ENCODE measurements at regions not wholly inside any gene's neighbourhood (a gene's known extent, or its start where the extent isn't known, plus 50 kb on each side); places are given as distances from the start of the nearest gene placed in this dataset.

GRCh38 chrX:76996641-76997040, 450.5 kb upstream of the FGF16 start:
- no peaks in the 10 kb centered on the region for H3K4me1 Mint-ChIP-seq
- H3K4me3 Mint-ChIP-seq: no peak overlapping the region
- DNase-seq: no peak
- ChIA-PET CTCF (no interaction called here), POLR2A (no interaction called here)
- H3K27ac Mint-ChIP-seq: no peak overlapping the region
- no peaks in the 10 kb centered on the region for H3K36me3 Mint-ChIP-seq (ENCODE audit: low read depth)
- H3K27me3 Mint-ChIP-seq: no peaks in the 10 kb centered on the region
- intact Hi-C loops (cut with micrococcal nuclease): no loop called here
- no peak for ATAC-seq (ENCODE audit: low read depth)
- no peak for TF ChIP-seq CTCF (IDR thresholded peaks at IDR 0.05)
- no peaks in the 10 kb centered on the region for H3K9me3 Mint-ChIP-seq

GRCh38 chrX:77003530-77003929, 443.7 kb upstream of the FGF16 start:
- Mint-ChIP-seq H3K27ac (no peak overlapping the region), H3K9me3 (no peaks in the 10 kb centered on the region), H3K27me3 (no peaks in the 10 kb centered on the region), H3K36me3 (ENCODE audit: low read depth) (no peaks in the 10 kb centered on the region), H3K4me3 (no peak overlapping the region), H3K4me1 (no peaks in the 10 kb centered on the region)
- ChIA-PET POLR2A (no interaction called here), CTCF (no interaction called here)
- intact Hi-C loops (cut with micrococcal nuclease): no loop called here
- DNase-seq (no peak), ATAC-seq (ENCODE audit: low read depth) (no peak)
- TF ChIP-seq CTCF (IDR thresholded peaks at IDR 0.05): no peak

- no peak for DNase-seq
- CTCF ChIA-PET: no interaction called here
- no peak overlapping the region for H3K27ac Mint-ChIP-seq
Observed at GRCh38 chrX:77003956-77004355, 443.2 kb upstream of the FGF16 start.

GRCh38 chrX:77009691-77010090, 437.5 kb upstream of the FGF16 start:
- intact Hi-C loops (cut with micrococcal nuclease): no loop called here
- Mint-ChIP-seq H3K27me3 (no peaks in the 10 kb centered on the region), H3K9me3 (no peaks in the 10 kb centered on the region), H3K36me3 (ENCODE audit: low read depth) (no peaks in the 10 kb centered on the region), H3K4me3 (no peak overlapping the region), H3K27ac (no peak overlapping the region), H3K4me1 (no peaks in the 10 kb centered on the region)
- ATAC-seq (ENCODE audit: low read depth) (no peak), DNase-seq (no peak)
- ChIA-PET CTCF (no interaction called here), POLR2A (no interaction called here)
- no peak for TF ChIP-seq CTCF (IDR thresholded peaks at IDR 0.05)

More at GRCh38 chrX:77003956-77004355, 443.2 kb upstream of the FGF16 start:
- no peak for TF ChIP-seq CTCF (IDR thresholded peaks at IDR 0.05)
- intact Hi-C loops (cut with micrococcal nuclease): no loop called here
- Mint-ChIP-seq H3K4me1 (no peaks in the 10 kb centered on the region), H3K27me3 (no peaks in the 10 kb centered on the region), H3K9me3 (no peaks in the 10 kb centered on the region), H3K36me3 (ENCODE audit: low read depth) (no peaks in the 10 kb centered on the region), H3K4me3 (no peak overlapping the region)
- POLR2A ChIA-PET: no interaction called here
- ATAC-seq (ENCODE audit: low read depth): no peak

GRCh38 chrX:77014377-77015372, 432.5 kb upstream of the FGF16 start:
- TF ChIP-seq CTCF (IDR thresholded peaks at IDR 0.05): no peak
- Mint-ChIP-seq H3K36me3 (ENCODE audit: low read depth) (no peaks in the 10 kb centered on the region), H3K27ac (no peak overlapping the region), H3K27me3 (no peaks in the 10 kb centered on the region), H3K9me3 (no peaks in the 10 kb centered on the region), H3K4me1 (no peaks in the 10 kb centered on the region), H3K4me3 (no peak overlapping the region)
- ChIA-PET CTCF (no interaction called here), POLR2A (no interaction called here)
- ATAC-seq (ENCODE audit: low read depth) (no peak), DNase-seq (no peak)
- intact Hi-C loops (cut with micrococcal nuclease): no loop called here

All from activated B cell treated with CpG ODN at 0.5 μM for 24 hours (primary cell).